Gastrocnemius medialis (tissue), 4 donors: ENCODE measurements at regions not wholly inside any gene's neighbourhood (a gene's known extent, or its start where the extent isn't known, plus 50 kb on each side); places are given as distances from the start of the nearest gene placed in this dataset.

ENCODE experiments used
- CTCF ChIP-seq, 5 experiments: fragments of 450-650 bp in 3 of 5; fragments of 200-600 bp in 2 of 5; sonication (generic) in 2 of 5; IDR thresholded peaks in 4 of 5; conservative IDR thresholded peaks in 1 of 5; 1 replicate in 4 of 5; 2 replicates in 1 of 5; pipeline ENCODE4 v1.5.1; 2016 to 2019; ENCODE audit warnings: antibody characterized with exemption in 5 of 5, mild to moderate bottlenecking in 3 of 5, moderate library complexity in 3 of 5
- POLR2A ChIP-seq, 2 donors: fragments of 450-650 bp; IDR thresholded peaks; one replicate each; pipeline ENCODE4 v1.6.1; 2017; ENCODE audit warnings: antibody characterized with exemption in 2 of 2, mild to moderate bottlenecking in 2 of 2, moderate library complexity in 2 of 2

DNA sequence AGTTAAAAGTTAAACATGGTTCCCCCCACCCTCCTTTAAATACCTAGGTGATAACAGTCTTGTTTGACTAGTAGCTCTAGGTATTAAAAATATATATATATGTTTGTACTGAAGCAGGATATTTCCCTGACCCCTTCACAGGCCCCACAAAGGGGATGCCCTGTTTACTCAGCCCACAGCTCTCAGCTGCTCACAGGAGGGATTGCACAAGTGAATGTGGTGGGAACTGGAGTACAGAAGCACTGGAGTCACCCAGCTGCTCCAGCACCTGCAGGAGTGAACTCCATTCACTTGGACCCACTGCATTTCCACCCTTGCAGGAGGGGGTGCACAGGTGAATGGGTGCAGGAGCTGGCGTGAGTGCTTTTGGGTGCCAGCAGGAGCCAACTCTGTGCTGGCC lies 99.3 kb upstream of the TLR3 start:
- TF ChIP-seq CTCF (IDR thresholded peaks at IDR 0.05 in 4 of 5, conservative IDR thresholded peaks at IDR 0.05 in 1 of 5) = no peak
- no peak for TF ChIP-seq POLR2A (IDR thresholded peaks at IDR 0.05)
